ENCODE measurements at regions not wholly inside any gene's neighbourhood (a gene's known extent, or its start where the extent isn't known, plus 50 kb on each side); places are given as distances from the start of the nearest gene placed in this dataset.

- intact Hi-C loops (cut with micrococcal nuclease; ENCODE audit: unreplicated experiment), result no loop called here
- no TSS peak for BruUV-seq (replicated peaks)
- Mint-ChIP-seq H3K4me1 (ENCODE audit: low read depth, unreplicated experiment) (no peaks in the 10 kb centered on the region), H3K36me3 (ENCODE audit: insufficient read depth, unreplicated experiment) (no peaks in the 10 kb centered on the region), H3K27ac (ENCODE audit: unreplicated experiment) (no peak overlapping the region), H3K9me3 (ENCODE audit: low read depth, unreplicated experiment) (peaks cover 2% of the 10 kb centered on the region), H3K27me3 (ENCODE audit: unreplicated experiment) (peaks cover 58% of the 10 kb centered on the region), H3K4me3 (ENCODE audit: low read depth, unreplicated experiment) (no peak overlapping the region)
- TF ChIP-seq, protein P1, sequence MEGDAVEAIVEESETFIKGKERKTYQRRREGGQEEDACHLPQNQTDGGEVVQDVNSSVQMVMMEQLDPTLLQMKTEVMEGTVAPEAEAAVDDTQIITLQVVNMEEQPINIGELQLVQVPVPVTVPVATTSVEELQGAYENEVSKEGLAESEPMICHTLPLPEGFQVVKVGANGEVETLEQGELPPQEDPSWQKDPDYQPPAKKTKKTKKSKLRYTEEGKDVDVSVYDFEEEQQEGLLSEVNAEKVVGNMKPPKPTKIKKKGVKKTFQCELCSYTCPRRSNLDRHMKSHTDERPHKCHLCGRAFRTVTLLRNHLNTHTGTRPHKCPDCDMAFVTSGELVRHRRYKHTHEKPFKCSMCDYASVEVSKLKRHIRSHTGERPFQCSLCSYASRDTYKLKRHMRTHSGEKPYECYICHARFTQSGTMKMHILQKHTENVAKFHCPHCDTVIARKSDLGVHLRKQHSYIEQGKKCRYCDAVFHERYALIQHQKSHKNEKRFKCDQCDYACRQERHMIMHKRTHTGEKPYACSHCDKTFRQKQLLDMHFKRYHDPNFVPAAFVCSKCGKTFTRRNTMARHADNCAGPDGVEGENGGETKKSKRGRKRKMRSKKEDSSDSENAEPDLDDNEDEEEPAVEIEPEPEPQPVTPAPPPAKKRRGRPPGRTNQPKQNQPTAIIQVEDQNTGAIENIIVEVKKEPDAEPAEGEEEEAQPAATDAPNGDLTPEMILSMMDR (IDR thresholded peaks at IDR 0.05; ENCODE audit: unreplicated experiment), result no peak
- no peak for DNase-seq
- CTCF ChIA-PET, result no interaction called here
These were observed 78.3 kb downstream of the PDCL3 start for GRCh38 chr2:100641125-100641435.

DNA sequence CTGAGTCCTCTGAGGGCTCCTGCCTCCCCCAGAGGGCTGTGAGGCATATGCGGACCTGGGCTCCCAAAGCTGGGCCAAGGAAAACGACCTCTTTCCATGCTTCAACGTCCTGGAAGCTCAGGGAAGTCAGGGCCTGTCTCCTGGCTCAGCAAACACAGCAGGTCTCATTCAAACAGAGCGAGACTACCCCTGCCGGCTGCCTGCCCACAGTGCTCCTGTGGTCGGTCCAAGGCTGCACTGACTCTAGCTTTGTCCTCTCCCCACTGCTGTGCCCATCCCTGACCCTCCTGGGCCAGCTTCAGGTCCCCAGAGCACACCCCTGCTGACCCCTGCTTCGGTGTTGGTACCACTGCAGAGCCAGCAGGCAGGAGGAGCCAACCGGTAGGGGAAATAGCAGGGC lies 79.6 kb downstream of the PDCL3 start:
- Mint-ChIP-seq H3K4me1 (ENCODE audit: low read depth, unreplicated experiment) (no peaks in the 10 kb centered on the region), H3K9me3 (ENCODE audit: low read depth, unreplicated experiment) (peaks cover 5% of the 10 kb centered on the region), H3K27ac (ENCODE audit: unreplicated experiment) (no peak overlapping the region), H3K4me3 (ENCODE audit: low read depth, unreplicated experiment) (no peak overlapping the region), H3K36me3 (ENCODE audit: insufficient read depth, unreplicated experiment) (no peaks in the 10 kb centered on the region), H3K27me3 (ENCODE audit: unreplicated experiment) (peaks cover 51% of the 10 kb centered on the region)
- no peak for DNase-seq
- TF ChIP-seq, protein P1 (IDR thresholded peaks at IDR 0.05; ENCODE audit: unreplicated experiment), result no peak
- intact Hi-C loops (cut with micrococcal nuclease; ENCODE audit: unreplicated experiment), result no loop called here
- CTCF ChIA-PET, result no interaction called here
- BruUV-seq (replicated peaks), result no TSS peak

DNA sequence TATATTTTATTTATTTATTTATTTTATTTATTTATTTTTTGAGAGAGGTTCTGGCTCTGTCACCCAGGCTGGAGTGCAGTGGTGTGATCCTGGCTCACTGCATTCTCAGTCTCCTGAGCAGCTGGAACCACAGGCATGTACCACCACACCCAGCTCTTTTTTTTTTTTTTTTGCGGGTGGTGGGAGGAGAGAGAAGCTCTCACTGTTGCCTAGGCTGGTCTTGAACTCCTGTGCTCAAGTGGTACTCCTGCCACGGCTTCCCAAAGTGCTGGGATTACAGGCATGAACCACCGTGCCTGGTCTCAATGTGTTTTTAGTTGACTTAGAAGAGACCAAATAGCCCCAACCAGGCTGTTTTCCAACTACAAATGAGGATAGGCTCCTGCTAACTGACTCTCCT lies 80.7 kb downstream of the PDCL3 start:
- no peak overlapping the region for H3K27ac Mint-ChIP-seq (ENCODE audit: unreplicated experiment)
- H3K9me3 Mint-ChIP-seq (ENCODE audit: low read depth, unreplicated experiment), result peaks cover 5% of the 10 kb centered on the region
- H3K27me3 Mint-ChIP-seq (ENCODE audit: unreplicated experiment), result peaks cover 41% of the 10 kb centered on the region
- CTCF ChIA-PET, result no interaction called here
- H3K4me1 Mint-ChIP-seq (ENCODE audit: low read depth, unreplicated experiment), result no peaks in the 10 kb centered on the region
- H3K4me3 Mint-ChIP-seq (ENCODE audit: low read depth, unreplicated experiment), result no peak overlapping the region
- BruUV-seq (replicated peaks), result no TSS peak
- intact Hi-C loops (cut with micrococcal nuclease; ENCODE audit: unreplicated experiment), result no loop called here
- DNase-seq, result no peak
- TF ChIP-seq, protein P1 (IDR thresholded peaks at IDR 0.05; ENCODE audit: unreplicated experiment), result no peak
- H3K36me3 Mint-ChIP-seq (ENCODE audit: insufficient read depth, unreplicated experiment), result no peaks in the 10 kb centered on the region

DNA sequence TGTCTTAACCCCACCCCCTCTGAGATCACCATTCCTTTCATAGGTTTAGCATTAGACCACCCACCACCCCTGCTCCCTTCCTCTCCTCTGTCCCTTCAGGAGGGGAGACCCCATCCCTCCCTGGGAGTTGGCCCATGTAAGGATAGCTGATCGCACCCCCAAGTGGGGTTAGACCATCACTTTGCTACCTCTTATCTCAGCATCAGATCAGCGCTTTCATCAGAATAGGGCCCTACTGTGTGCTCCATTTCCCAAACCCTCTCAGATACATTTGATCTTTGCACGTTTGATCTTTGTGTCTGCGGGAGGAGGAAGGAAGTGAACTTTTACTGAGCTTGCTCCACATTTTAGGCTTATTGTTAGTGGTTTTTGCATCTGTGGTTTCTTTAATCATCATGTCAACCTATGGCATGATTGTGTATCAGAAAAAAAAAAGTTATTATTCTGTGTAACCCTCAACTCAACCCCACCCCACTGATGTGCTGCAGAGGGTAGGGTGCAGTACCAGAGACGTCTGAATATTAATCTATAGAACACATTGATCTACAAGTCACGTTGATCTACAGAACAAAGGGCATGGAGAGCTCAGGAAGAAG lies 81.2 kb downstream of the PDCL3 start:
- Mint-ChIP-seq H3K36me3 (ENCODE audit: insufficient read depth, unreplicated experiment) (no peaks in the 10 kb centered on the region), H3K4me3 (ENCODE audit: low read depth, unreplicated experiment) (no peak overlapping the region), H3K27ac (ENCODE audit: unreplicated experiment) (no peak overlapping the region), H3K9me3 (ENCODE audit: low read depth, unreplicated experiment) (peaks cover 5% of the 10 kb centered on the region), H3K4me1 (ENCODE audit: low read depth, unreplicated experiment) (no peaks in the 10 kb centered on the region), H3K27me3 (ENCODE audit: unreplicated experiment) (peaks cover 39% of the 10 kb centered on the region)
- DNase-seq, result no peak
- CTCF ChIA-PET, result interaction anchor here (0.5 kb wide), 1 partner anchor 830 kb away, joined by 3 read pairs; no protein-coding TSS in a partner anchor
- BruUV-seq (replicated peaks), result no TSS peak
- intact Hi-C loops (cut with micrococcal nuclease; ENCODE audit: unreplicated experiment), result no loop called here
- TF ChIP-seq, protein P1 (IDR thresholded peaks at IDR 0.05; ENCODE audit: unreplicated experiment), result no peak
